A673 (cell line): ENCODE measurements at regions not wholly inside any gene's neighbourhood (a gene's known extent, or its start where the extent isn't known, plus 50 kb on each side); places are given as distances from the start of the nearest gene placed in this dataset.

ENCODE experiments used
- BruUV-seq: library from RNA; stranded (reverse); fragments of 400-500 nt; replicated peaks from 2 replicates; lab custom pipeline; 2021; lab: Mats Ljungman, UMichigan
- CTCF ChIA-PET: fragments of 300-600 bp; sonication (Branson Sonifier 250); formaldehyde crosslinking; loops from one replicate; lab custom pipeline; 2022; ENCODE audit warnings: antibody characterized with exemption; lab: Charles Lee
- POLR2A ChIA-PET: fragments of 300-600 bp; sonication (Branson Sonifier 250); formaldehyde crosslinking; loops from one replicate; lab custom pipeline; 2022; ENCODE audit warnings: antibody characterized with exemption; ENCODE audit not compliant: low non-redundant PET; lab: Charles Lee
- DNase-seq: peaks from one replicate; pipeline ENCODE4 v3.0.0-alpha.2; 2015; ENCODE audit warnings: low spot score
- H3K27ac ChIP-seq: fragments of 200-600 bp; sonication (generic); 2 replicates; pipeline ENCODE4 v1.5.1; 2016; ENCODE audit warnings: mixed run types, low read depth, mild to moderate bottlenecking, mixed read lengths, antibody characterized with exemption, low read length; ENCODE audit not compliant: poor library complexity, severe bottlenecking
- H3K27me3 ChIP-seq: fragments of 200-600 bp; sonication (generic); replicated peaks from 2 replicates; pipeline ENCODE4 v1.6.1; 2017; ENCODE audit warnings: mixed run types, low read depth, mild to moderate bottlenecking, mixed read lengths, antibody characterized with exemption, low read length; ENCODE audit not compliant: insufficient read depth, poor library complexity
- H3K36me3 ChIP-seq: fragments of 200-600 bp; sonication (generic); 2 replicates; pipeline ENCODE4 v1.6.1; 2016; ENCODE audit warnings: mixed run types, mild to moderate bottlenecking, mixed read lengths, antibody characterized with exemption, low read length; ENCODE audit not compliant: insufficient read depth, poor library complexity, severe bottlenecking
- H3K4me1 ChIP-seq: fragments of 200-600 bp; sonication (generic); 2 replicates; pipeline ENCODE4 v1.6.1; 2017; ENCODE audit warnings: mixed run types, mild to moderate bottlenecking, mixed read lengths, antibody characterized with exemption, low read length; ENCODE audit not compliant: insufficient read depth, poor library complexity, severe bottlenecking
- H3K4me3 ChIP-seq: fragments of 200-600 bp; sonication (generic); 2 replicates; pipeline ENCODE4 v1.5.1; 2016; ENCODE audit warnings: low read depth, mixed run types, mild to moderate bottlenecking, mixed read lengths, low read length; ENCODE audit not compliant: poor library complexity, severe bottlenecking
- H3K9me3 ChIP-seq: fragments of 200-600 bp; sonication (generic); 2 replicates; pipeline ENCODE4 v1.6.1; 2016; ENCODE audit warnings: mixed run types, low read depth, mild to moderate bottlenecking, mixed read lengths, antibody characterized with exemption, low read length; ENCODE audit not compliant: poor library complexity, severe bottlenecking
- EZH2 ChIP-seq: fragments of 200-600 bp; sonication (generic); IDR thresholded peaks from 2 replicates; pipeline ENCODE4 v1.6.1; 2017; ENCODE audit warnings: borderline replicate concordance, low read depth, mild to moderate bottlenecking, mixed read lengths, antibody characterized with exemption, low read length; ENCODE audit not compliant: poor library complexity, severe bottlenecking
- intact Hi-C: fragments of 100-400 bp; cut with micrococcal nuclease; formaldehyde crosslinking; loops from one replicate; pipeline ENCODE4 v1.10.0; 2022; ENCODE audit not compliant: unreplicated experiment
- TF ChIP-seq, protein P1 (sequence below): fragments of 300-800, 200-600 bp; sonication (generic); conservative IDR thresholded peaks from 2 replicates; pipeline ENCODE4 v1.5.1; 2017; ENCODE audit warnings: low read depth, mild to moderate bottlenecking, antibody characterized with exemption, low read length, moderate library complexity, mixed read lengths

DNA sequence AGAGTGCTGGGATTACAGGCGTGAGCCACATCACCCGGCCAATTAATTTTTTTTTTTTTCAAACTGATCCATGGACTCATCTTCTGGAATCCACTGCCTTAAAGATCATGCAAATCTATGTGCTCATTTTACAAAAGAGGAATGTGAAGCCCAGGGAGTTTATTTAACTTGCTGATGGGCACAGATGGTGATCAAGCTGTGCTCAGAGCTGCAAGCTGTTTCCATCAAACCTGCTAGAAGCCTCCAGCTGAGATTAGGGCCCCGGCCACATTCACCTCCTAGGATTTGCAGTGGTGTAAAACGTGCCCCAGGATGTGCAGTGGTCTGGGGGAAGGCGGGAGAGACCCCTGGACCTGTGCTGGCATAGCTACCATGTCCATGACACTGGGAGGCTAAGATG, 56.1 kb upstream of the TUT7 start:
- Histone ChIP-seq H3K9me3 (no peaks in the 10 kb centered on the region), H3K27ac (no peak overlapping the region), H3K36me3 (no peaks in the 10 kb centered on the region), H3K4me1 (peaks cover 10% of the 10 kb centered on the region), H3K27me3 (no peaks in the 10 kb centered on the region), H3K4me3 (no peak overlapping the region)
- ChIA-PET CTCF (no interaction called here), POLR2A (interaction anchor here (0.7 kb wide), 1 partner anchor 45 kb away, joined by 6 read pairs; no protein-coding TSS in a partner anchor)
- no peak for DNase-seq
- BruUV-seq: no TSS peak
- TF ChIP-seq, protein P1, sequence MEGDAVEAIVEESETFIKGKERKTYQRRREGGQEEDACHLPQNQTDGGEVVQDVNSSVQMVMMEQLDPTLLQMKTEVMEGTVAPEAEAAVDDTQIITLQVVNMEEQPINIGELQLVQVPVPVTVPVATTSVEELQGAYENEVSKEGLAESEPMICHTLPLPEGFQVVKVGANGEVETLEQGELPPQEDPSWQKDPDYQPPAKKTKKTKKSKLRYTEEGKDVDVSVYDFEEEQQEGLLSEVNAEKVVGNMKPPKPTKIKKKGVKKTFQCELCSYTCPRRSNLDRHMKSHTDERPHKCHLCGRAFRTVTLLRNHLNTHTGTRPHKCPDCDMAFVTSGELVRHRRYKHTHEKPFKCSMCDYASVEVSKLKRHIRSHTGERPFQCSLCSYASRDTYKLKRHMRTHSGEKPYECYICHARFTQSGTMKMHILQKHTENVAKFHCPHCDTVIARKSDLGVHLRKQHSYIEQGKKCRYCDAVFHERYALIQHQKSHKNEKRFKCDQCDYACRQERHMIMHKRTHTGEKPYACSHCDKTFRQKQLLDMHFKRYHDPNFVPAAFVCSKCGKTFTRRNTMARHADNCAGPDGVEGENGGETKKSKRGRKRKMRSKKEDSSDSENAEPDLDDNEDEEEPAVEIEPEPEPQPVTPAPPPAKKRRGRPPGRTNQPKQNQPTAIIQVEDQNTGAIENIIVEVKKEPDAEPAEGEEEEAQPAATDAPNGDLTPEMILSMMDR: no peak
- TF ChIP-seq EZH2: no peak
- intact Hi-C loops: loop anchor here (5.0 to 10.0 kb wide), 3 partner anchors 237 to 1255 kb away; no protein-coding TSS in a partner anchor

DNA sequence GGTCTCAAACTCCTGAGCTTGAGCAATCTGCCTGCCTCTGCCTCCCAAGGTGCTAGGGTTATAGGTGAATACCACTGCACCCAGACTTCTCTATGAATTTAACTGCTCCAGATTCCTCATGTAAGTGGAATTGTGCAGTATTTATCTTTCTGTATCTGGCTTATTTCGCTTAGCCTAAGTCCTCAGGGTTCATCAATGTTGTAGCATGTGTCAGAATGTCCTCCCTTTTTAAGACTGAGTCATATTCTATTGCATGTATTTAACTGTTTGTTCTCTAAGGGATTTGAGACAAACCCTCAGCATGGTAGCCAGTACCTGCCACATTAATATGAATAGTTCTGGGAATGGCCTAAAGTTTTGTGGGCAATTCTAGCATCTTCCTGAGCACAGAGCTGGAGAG, 53.9 kb upstream of the TUT7 start:
- TF ChIP-seq, protein P1: no peak
- TF ChIP-seq EZH2: no peak
- Histone ChIP-seq H3K27ac (no peak overlapping the region), H3K27me3 (no peaks in the 10 kb centered on the region), H3K4me3 (no peak overlapping the region), H3K4me1 (peaks cover 10% of the 10 kb centered on the region), H3K36me3 (no peaks in the 10 kb centered on the region), H3K9me3 (no peaks in the 10 kb centered on the region)
- POLR2A ChIA-PET: no interaction called here
- no TSS peak for BruUV-seq
- no peak for DNase-seq
- CTCF ChIA-PET: no interaction called here
- intact Hi-C loops: no loop called here

DNA sequence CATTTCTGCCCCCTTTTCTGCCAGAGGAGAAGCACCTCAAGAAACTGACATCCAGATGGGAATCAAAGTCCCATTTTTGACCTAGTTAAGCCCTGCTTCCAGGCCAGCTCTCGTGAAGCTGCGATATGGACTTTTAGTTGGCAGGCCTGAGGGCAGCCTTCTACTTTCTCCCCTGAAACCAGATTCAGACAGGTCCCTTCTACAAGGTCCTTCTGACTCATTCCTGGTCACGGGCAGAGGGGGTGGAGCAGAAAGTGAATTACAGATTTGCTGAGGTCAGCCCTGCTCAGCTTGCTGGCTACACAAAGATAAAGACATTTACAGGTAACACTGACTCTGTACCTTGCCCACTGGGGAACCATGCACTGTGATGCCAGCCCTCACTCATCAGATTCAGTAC, 52.8 kb upstream of the TUT7 start:
- intact Hi-C loops: no loop called here
- Histone ChIP-seq H3K4me3 (no peak overlapping the region), H3K4me1 (peaks cover 10% of the 10 kb centered on the region), H3K27ac (no peak overlapping the region), H3K9me3 (no peaks in the 10 kb centered on the region), H3K36me3 (no peaks in the 10 kb centered on the region), H3K27me3 (no peaks in the 10 kb centered on the region)
- TF ChIP-seq, protein P1: no peak
- TF ChIP-seq EZH2: no peak
- ChIA-PET POLR2A (interaction anchor here (0.6 kb wide), 1 partner anchor 19 kb away, joined by 3 read pairs; no protein-coding TSS in a partner anchor), CTCF (no interaction called here)
- no peak for DNase-seq
- no TSS peak for BruUV-seq
